Activated CD4-positive, alpha-beta T cell treated with anti-CD3 and anti-CD28 coated beads, Interleukin-2, amount 50 U/mL, for 16 hours (primary cell): ENCODE measurements at regions not wholly inside any gene's neighbourhood (a gene's known extent, or its start where the extent isn't known, plus 50 kb on each side); places are given as distances from the start of the nearest gene placed in this dataset.
"Not testable (repeated sequence)": the region's sequence is repeated elsewhere in the genome, so short reads cannot be mapped to it uniquely, and the experiment has no call there.

Source experiments
- DNase-seq: peaks from one replicate; pipeline ENCODE4 v3.0.0-alpha.2; 2020

- DNase-seq, result no peak
Measured at GRCh38 chr6:100088009-100088408, 94.0 kb upstream of the MCHR2 start.

DNA sequence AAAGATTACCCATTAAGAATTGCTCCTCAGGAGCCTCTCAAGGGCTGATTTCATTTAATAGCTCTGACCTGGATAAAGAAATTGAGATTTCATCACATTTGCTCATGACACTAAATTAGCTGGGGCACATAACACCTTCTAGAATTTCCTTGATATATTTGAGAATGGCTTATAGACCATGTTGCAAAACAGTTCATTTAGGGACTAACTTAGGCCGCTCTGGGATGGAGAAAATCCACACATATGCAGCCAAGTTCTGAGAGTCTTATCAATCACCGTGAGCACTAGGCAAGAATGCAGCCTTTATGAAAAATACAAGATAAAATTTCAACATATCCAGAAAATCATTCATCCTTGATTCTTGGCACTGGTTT lies 91.0 kb upstream of the MCHR2 start:
- no peak for DNase-seq

- DNase-seq, result no peak
Measured at GRCh38 chr6:100084316-100084990, 90.4 kb upstream of the MCHR2 start.

- DNase-seq, result no peak
Measured at GRCh38 chr6:100078509-100078908, 84.5 kb upstream of the MCHR2 start.

GRCh38 chr6:100065348-100065747 lies 71.3 kb upstream of the MCHR2 start:
- no peak for DNase-seq

GRCh38 chr6:100062621-100063020 lies 68.6 kb upstream of the MCHR2 start:
- DNase-seq, result no peak

GRCh38 chr6:100057941-100058340 lies 63.9 kb upstream of the MCHR2 start:
- no peak for DNase-seq

DNA sequence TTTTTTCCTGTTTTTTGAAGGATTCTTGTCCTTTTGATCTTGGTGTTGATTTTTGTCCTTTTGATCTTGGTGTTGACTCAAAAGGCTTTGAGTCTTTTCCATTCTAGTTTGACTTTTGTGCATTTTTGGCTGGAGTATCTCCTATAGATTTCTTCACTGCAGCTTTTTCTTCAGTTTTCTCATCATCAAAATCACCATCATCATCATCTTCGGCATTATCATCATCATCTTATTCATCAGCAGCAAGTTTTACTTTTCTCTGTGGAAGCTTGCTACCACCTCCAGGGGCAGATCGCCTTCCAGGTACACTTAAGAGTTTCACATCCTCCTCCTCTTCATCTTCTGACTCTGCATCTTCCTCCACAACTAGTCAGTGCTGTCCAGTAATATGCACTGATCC lies 56.5 kb upstream of the MCHR2 start:
- no peak for DNase-seq

- DNase-seq, result not testable (repeated sequence)
Measured at GRCh38 chr6:100043961-100044360, 49.9 kb upstream of the MCHR2 start.
